GM12878 (cell line): ENCODE measurements at regions not wholly inside any gene's neighbourhood (a gene's known extent, or its start where the extent isn't known, plus 50 kb on each side); places are given as distances from the start of the nearest gene placed in this dataset.

Source experiments
- ATAC-seq: fragments of 200-7000 bp; cut with Tn5 transposase; 3 replicates; pipeline ENCODE4 v1.9.1; 2020; ENCODE audit warnings: mild to moderate bottlenecking, moderate library complexity
- BruUV-seq: library from RNA; stranded (reverse); fragments of 400-500 nt; replicated peaks from 2 replicates; lab custom pipeline; 2021; lab: Mats Ljungman, UMichigan
- CTCF ChIA-PET: fragments of 300-600 bp; sonication (Branson Sonifier 250); formaldehyde crosslinking; extraction: SDS; loops from one replicate; lab custom pipeline; 2021; ENCODE audit warnings: inconsistent platforms; lab: Yijun Ruan, JAX
- POLR2A ChIA-PET: fragments of 350-600 bp; formaldehyde crosslinking; extraction: SDS; loops from one replicate; lab custom pipeline; 2021; ENCODE audit warnings: inconsistent platforms; lab: Charles Lee
- RAD21 ChIA-PET: fragments of 300-600 bp; sonication (Branson Sonifier 250); formaldehyde crosslinking; loops from one replicate; lab custom pipeline; 2023; ENCODE audit warnings: antibody characterized with exemption; ENCODE audit not compliant: unreplicated experiment; lab: Charles Lee
- SMC1A ChIA-PET: fragments of 300-600 bp; sonication (Branson Sonifier 250); formaldehyde crosslinking; loops from one replicate; lab custom pipeline; 2023; ENCODE audit not compliant: unreplicated experiment, uncharacterized antibody; lab: Charles Lee
- DNase-seq: peaks from one replicate; pipeline ENCODE4 v3.0.0-alpha.2; 2011; ENCODE audit warnings: low read depth, low spot score
- FAIRE-seq: peaks from 3 replicates; lab custom pipeline; 2011; peaks lifted over from hg19 to GRCh38; lab: Jason Lieb, UNC
- H2AFZ ChIP-seq: 2 replicates; pipeline ENCODE4 v1.6.0; 2011; ENCODE audit warnings: low read depth, low read length, control low read depth; ENCODE audit not compliant: control insufficient read depth
- H3K27ac ChIP-seq: 2 replicates; pipeline ENCODE4 v1.5.1; 2011; ENCODE audit warnings: control low read depth; ENCODE audit not compliant: control insufficient read depth, insufficient read depth
- H3K27me3 ChIP-seq, 2 experiments: replicated peaks in 1 of 2; 2 replicates each; pipeline versions ENCODE4 v1.6.0 to v1.6.1; 2011; ENCODE audit warnings: low read length in 1 of 2; ENCODE audit not compliant: control insufficient read depth in 2 of 2, insufficient read depth in 2 of 2
- H3K36me3 ChIP-seq, 2 experiments: 2 replicates each; pipeline ENCODE4 v1.5.1; 2011; ENCODE audit warnings: low read length in 1 of 2; ENCODE audit not compliant: control insufficient read depth in 2 of 2, insufficient read depth in 2 of 2
- H3K4me1 ChIP-seq: 2 replicates; pipeline ENCODE4 v1.6.1; 2011; ENCODE audit warnings: mild to moderate bottlenecking, low read length, moderate library complexity, mixed read lengths; ENCODE audit not compliant: control insufficient read depth, insufficient read depth
- H3K4me2 ChIP-seq: 2 replicates; pipeline ENCODE4 v1.6.0; 2011; ENCODE audit warnings: control low read depth; ENCODE audit not compliant: control insufficient read depth, insufficient read depth
- H3K4me3 ChIP-seq: fragments of 200-600 bp; sonication (generic); 2 replicates; pipeline ENCODE4 v1.5.1; 2016
- H3K79me2 ChIP-seq: 2 replicates; pipeline ENCODE4 v1.6.0; 2011; ENCODE audit warnings: low read length; ENCODE audit not compliant: control insufficient read depth, insufficient read depth
- H3K9ac ChIP-seq: 2 replicates; pipeline ENCODE4 v1.8.0; 2011; ENCODE audit warnings: low read length, control low read depth, mixed read lengths; ENCODE audit not compliant: control insufficient read depth, insufficient read depth
- H3K9me3 ChIP-seq: replicated peaks from 3 replicates; pipeline ENCODE4 v1.5.1; 2011; ENCODE audit warnings: mild to moderate bottlenecking, low read length; ENCODE audit not compliant: control insufficient read depth, insufficient read depth
- H4K20me1 ChIP-seq: 2 replicates; pipeline ENCODE4 v1.6.0; 2011; ENCODE audit not compliant: control insufficient read depth, insufficient read depth
- EP300 ChIP-seq, 2 experiments: fragments of 150-350 bp in 1 of 2; IDR thresholded peaks; 2 replicates each; pipeline ENCODE4 v1.6.1; 2011 to 2012; ENCODE audit warnings: low read depth in 2 of 2, low read length in 2 of 2, borderline replicate concordance in 1 of 2, improper control_type of control experiment in 1 of 2, inconsistent platforms in 1 of 2; ENCODE audit not compliant: control insufficient read depth in 1 of 2
- FOS ChIP-seq: IDR thresholded peaks from 3 replicates; pipeline ENCODE4 v1.6.1; 2011; ENCODE audit warnings: borderline replicate concordance; ENCODE audit not compliant: insufficient read length; ENCODE audit errors: extremely low read depth
- FOXK2 ChIP-seq: fragments of 450-650 bp; IDR thresholded peaks from 2 replicates; pipeline ENCODE4 v1.6.1; 2017; ENCODE audit warnings: mild to moderate bottlenecking, moderate library complexity
- HDGF ChIP-seq: fragments of 450-650 bp; IDR thresholded peaks from 2 replicates; pipeline ENCODE4 v1.6.1; 2016; ENCODE audit warnings: antibody characterized with exemption
- IRF4 ChIP-seq: IDR thresholded peaks from 2 replicates; pipeline ENCODE4 v1.6.1; 2011; ENCODE audit warnings: low read depth, low read length
- KDM1A ChIP-seq: fragments of 200-600 bp; sonication (generic); IDR thresholded peaks from 2 replicates; pipeline ENCODE4 v1.6.1; 2016; ENCODE audit warnings: borderline replicate concordance
- MTA3 ChIP-seq: IDR thresholded peaks from 2 replicates; pipeline ENCODE4 v1.6.1; 2012; ENCODE audit warnings: low read length, inconsistent platforms, borderline replicate concordance
- NR2F1 ChIP-seq: fragments of 450-650 bp; conservative IDR thresholded peaks from 2 replicates; pipeline ENCODE4 v1.6.1; 2017; ENCODE audit warnings: mild to moderate bottlenecking
- SMARCA5 ChIP-seq: fragments of 450-650 bp; IDR thresholded peaks from 2 replicates; pipeline ENCODE4 v1.6.1; 2017; ENCODE audit warnings: mild to moderate bottlenecking
- YBX1 ChIP-seq: fragments of 450-650 bp; IDR thresholded peaks from 2 replicates; pipeline ENCODE4 v1.6.1; 2016; ENCODE audit warnings: antibody characterized with exemption
- ZNF24 ChIP-seq: fragments of 450-650 bp; IDR thresholded peaks from 2 replicates; pipeline ENCODE4 v1.6.1; 2017; ENCODE audit warnings: antibody characterized with exemption, mild to moderate bottlenecking
- WGBS: methylation state at CpG from one replicate; pipeline ENCODE4 v1.1.6; 2016; ENCODE audit warnings: low lambda C conversion rate; ENCODE audit not compliant: insufficient replicate concordance, insufficient coverage; ENCODE audit errors: missing lambda C conversion rate; 5-methylcytosine and 5-hydroxymethylcytosine counted together
- in situ Hi-C: fragments of 300-500 bp; cut with MboI; formaldehyde crosslinking; loops from 9 replicates; pipeline ENCODE4 v1.14.3; 2018; ENCODE audit warnings: mixed read lengths
- intact Hi-C: fragments of 100-400 bp; cut with micrococcal nuclease; formaldehyde crosslinking; loops from one replicate; pipeline ENCODE4 v1.14.2; 2022; ENCODE audit not compliant: unreplicated experiment
- TF ChIP-seq, protein P1 (sequence below), 3 experiments: IDR thresholded peaks in 2 of 3; conservative IDR thresholded peaks in 1 of 3; 2 replicates each; pipeline ENCODE4 v1.5.1; 2011; ENCODE audit warnings: low read depth in 3 of 3, low read length in 3 of 3, mild to moderate bottlenecking in 3 of 3, control low read depth in 2 of 3, moderate library complexity in 2 of 3, inconsistent platforms in 1 of 3, mixed read lengths in 1 of 3; ENCODE audit not compliant: control insufficient read depth in 2 of 3, insufficient read depth in 1 of 3; ENCODE audit errors: extremely low read depth in 1 of 3
- TF ChIP-seq, protein P2 (sequence below): fragments of 450-650 bp; IDR thresholded peaks from 2 replicates; pipeline ENCODE4 v1.6.1; 2016; ENCODE audit warnings: mild to moderate bottlenecking

DNA sequence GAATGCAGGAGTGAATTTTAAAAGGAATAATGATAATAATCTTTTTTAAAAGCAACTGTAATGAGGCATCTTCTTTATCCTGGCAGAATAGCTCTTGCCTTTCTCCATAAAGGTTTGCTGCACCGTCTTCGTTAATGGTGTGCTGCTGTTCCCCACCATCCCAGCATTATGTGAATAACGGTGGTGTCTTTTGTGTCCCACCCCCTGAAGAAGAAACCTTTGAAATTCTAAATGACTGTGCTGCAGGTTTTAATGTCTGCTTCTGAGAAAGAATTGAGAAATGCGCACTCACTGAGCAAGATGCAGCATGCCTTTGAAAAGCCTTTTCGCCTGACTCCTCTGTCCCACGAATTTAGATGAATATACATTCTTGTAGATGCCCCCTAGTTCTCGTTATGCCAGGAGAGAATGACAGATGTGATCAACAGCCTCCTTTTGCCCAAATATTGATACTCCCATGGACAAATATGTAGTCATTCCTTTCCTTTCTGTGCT, 246.1 kb upstream of the ZNF462 start:
- H3K27ac ChIP-seq, result no peak overlapping the region
- ChIA-PET SMC1A (no interaction called here), RAD21 (no interaction called here), CTCF (interaction anchor here (0.6 to 1.0 kb wide), 2 partner anchors 11 to 37 kb away, joined by 3 read pairs; no protein-coding TSS in a partner anchor), POLR2A (no interaction called here)
- H3K4me1 ChIP-seq, result no peaks in the 10 kb centered on the region
- H3K36me3 ChIP-seq, result no peaks in the 10 kb centered on the region
- no peaks in the 10 kb centered on the region for H3K27me3 ChIP-seq
- H3K4me2 ChIP-seq, result no peak overlapping the region
- H2AFZ ChIP-seq, result no peak overlapping the region
- H3K9me3 ChIP-seq, result no peaks in the 10 kb centered on the region
- in situ Hi-C loops (no loop called here), intact Hi-C loops (no loop called here)
- H3K9ac ChIP-seq, result no peak overlapping the region
- H3K4me3 ChIP-seq, result no peak overlapping the region
- TF ChIP-seq MTA3, result no peak
- FAIRE-seq, result no peak
- DNase-seq, result no peak
- WGBS, result 46% methylated on average over 7 of the region's 7 CpGs
- no TSS peak for BruUV-seq
- ATAC-seq, result no peak
- H4K20me1 ChIP-seq, result no peaks in the 10 kb centered on the region
- H3K79me2 ChIP-seq, result no peaks in the 10 kb centered on the region

DNA sequence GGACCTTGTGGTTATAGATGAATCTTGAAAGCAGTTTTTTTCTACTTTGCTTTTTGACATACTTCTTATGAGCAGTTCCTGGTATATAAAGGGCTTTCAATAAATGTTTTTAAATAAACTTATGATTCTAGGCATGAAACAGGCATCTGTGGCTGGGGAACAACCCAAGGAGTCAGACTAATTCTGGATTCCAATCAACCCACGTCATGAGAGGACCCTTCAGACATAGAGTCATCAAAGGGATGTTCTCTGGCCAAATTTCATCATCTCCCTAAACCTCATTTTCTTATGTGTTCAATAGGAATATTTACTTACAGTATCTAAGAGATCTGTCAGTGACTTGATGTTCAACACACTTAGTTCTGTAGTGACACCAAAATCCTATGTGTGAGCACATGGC, 243.8 kb upstream of the ZNF462 start:
- H3K9me3 ChIP-seq, result no peaks in the 10 kb centered on the region
- DNase-seq (no peak), ATAC-seq (no peak), FAIRE-seq (no peak)
- 0% methylated on average over 1 of the region's 1 CpG for WGBS
- POLR2A ChIA-PET, result no interaction called here
- no peak overlapping the region for H3K4me2 ChIP-seq
- H3K27me3 ChIP-seq, result no peaks in the 10 kb centered on the region
- BruUV-seq, result no TSS peak
- no peaks in the 10 kb centered on the region for H3K36me3 ChIP-seq
- H3K4me3 ChIP-seq, result no peak overlapping the region
- no peak overlapping the region for H2AFZ ChIP-seq
- H3K4me1 ChIP-seq, result no peaks in the 10 kb centered on the region
- H3K9ac ChIP-seq, result no peak overlapping the region
- TF ChIP-seq IRF4 (no peak), KDM1A (no peak), EP300 (IDR thresholded peaks at IDR 0.05; ENCODE audit: borderline replicate concordance in 1 of 2, control insufficient read depth in 1 of 2, low read depth in 2 of 2, low read length in 2 of 2) (no peak), HDGF (no peak), SMARCA5 (no peak), NR2F1 (no peak), FOS (no peak), ZNF24 (no peak), FOXK2 (no peak), YBX1 (no peak)
- TF ChIP-seq, protein P1, sequence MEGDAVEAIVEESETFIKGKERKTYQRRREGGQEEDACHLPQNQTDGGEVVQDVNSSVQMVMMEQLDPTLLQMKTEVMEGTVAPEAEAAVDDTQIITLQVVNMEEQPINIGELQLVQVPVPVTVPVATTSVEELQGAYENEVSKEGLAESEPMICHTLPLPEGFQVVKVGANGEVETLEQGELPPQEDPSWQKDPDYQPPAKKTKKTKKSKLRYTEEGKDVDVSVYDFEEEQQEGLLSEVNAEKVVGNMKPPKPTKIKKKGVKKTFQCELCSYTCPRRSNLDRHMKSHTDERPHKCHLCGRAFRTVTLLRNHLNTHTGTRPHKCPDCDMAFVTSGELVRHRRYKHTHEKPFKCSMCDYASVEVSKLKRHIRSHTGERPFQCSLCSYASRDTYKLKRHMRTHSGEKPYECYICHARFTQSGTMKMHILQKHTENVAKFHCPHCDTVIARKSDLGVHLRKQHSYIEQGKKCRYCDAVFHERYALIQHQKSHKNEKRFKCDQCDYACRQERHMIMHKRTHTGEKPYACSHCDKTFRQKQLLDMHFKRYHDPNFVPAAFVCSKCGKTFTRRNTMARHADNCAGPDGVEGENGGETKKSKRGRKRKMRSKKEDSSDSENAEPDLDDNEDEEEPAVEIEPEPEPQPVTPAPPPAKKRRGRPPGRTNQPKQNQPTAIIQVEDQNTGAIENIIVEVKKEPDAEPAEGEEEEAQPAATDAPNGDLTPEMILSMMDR (IDR thresholded peaks at IDR 0.05 in 2 of 3, conservative IDR thresholded peaks at IDR 0.05 in 1 of 3; ENCODE audit: control insufficient read depth in 2 of 3, extremely low read depth in 1 of 3, insufficient read depth in 1 of 3, low read depth in 3 of 3, low read length in 3 of 3), result no peak
- TF ChIP-seq, protein P2, sequence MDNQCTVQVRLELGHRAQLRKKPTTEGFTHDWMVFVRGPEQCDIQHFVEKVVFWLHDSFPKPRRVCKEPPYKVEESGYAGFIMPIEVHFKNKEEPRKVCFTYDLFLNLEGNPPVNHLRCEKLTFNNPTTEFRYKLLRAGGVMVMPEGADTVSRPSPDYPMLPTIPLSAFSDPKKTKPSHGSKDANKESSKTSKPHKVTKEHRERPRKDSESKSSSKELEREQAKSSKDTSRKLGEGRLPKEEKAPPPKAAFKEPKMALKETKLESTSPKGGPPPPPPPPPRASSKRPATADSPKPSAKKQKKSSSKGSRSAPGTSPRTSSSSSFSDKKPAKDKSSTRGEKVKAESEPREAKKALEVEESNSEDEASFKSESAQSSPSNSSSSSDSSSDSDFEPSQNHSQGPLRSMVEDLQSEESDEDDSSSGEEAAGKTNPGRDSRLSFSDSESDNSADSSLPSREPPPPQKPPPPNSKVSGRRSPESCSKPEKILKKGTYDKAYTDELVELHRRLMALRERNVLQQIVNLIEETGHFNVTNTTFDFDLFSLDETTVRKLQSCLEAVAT, result no peak
- RAD21 ChIA-PET, result no interaction called here
- no peaks in the 10 kb centered on the region for H3K79me2 ChIP-seq
- in situ Hi-C loops (no loop called here), intact Hi-C loops (no loop called here)
- no peaks in the 10 kb centered on the region for H4K20me1 ChIP-seq
- CTCF ChIA-PET, result interaction anchor here (0.6 to 0.7 kb wide), 2 partner anchors 332 to 466 kb away, joined by 3 read pairs; no protein-coding TSS in a partner anchor
- SMC1A ChIA-PET, result no interaction called here
- H3K27ac ChIP-seq, result no peak overlapping the region
